ENCODE measurements at regions not wholly inside any gene's neighbourhood (a gene's known extent, or its start where the extent isn't known, plus 50 kb on each side); places are given as distances from the start of the nearest gene placed in this dataset.

DNA sequence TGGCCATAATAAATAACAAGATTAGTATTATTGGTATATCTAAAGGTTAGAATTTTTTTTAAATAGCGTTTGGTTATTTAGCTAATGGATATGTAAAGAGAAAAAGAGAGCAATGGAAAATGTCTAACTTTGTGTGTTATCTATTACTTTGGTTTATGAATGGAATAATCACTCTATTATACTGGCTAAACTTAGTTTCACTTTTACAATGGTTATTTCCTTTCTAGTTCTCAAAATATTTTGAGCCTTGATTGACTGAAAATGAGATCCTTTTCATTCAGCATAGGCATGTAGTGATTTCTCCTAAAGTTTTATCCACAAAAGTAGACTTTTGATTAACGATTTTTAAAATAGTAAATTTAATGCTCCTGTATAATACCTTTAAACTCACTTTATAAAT, 51.6 kb upstream of the MLIP start:
- no peaks in the 10 kb centered on the region for H3K9me3 Mint-ChIP-seq
- no peaks in the 10 kb centered on the region for H3K27me3 Mint-ChIP-seq
- H3K36me3 Mint-ChIP-seq, result no peaks in the 10 kb centered on the region
- DNase-seq, result no peak
- H3K4me3 Mint-ChIP-seq, result no peak overlapping the region
- no peak overlapping the region for H3K27ac Mint-ChIP-seq
- H3K4me1 Mint-ChIP-seq, result no peaks in the 10 kb centered on the region
- CTCF ChIA-PET, result no interaction called here

DNA sequence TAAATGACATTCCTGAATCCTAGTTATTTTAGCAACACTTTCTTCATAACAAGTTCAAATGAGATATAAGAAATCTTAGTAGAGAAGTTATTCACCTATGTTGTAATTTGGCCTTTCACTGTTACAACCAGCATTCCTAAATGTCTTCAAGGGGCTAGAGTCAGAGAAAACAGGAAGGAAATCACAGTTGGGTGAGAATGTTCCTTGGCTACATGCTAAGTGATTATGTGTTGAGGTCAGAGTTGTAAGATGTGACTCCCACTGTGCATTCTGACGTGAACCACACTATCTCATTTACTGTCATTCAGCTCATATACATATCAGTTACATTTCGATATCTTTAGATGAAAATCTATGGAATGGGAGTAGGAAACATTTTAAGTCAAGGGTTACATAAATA, 51.0 kb upstream of the MLIP start:
- Mint-ChIP-seq H3K9me3 (no peaks in the 10 kb centered on the region), H3K4me1 (no peaks in the 10 kb centered on the region), H3K4me3 (no peak overlapping the region), H3K27ac (no peak overlapping the region), H3K36me3 (no peaks in the 10 kb centered on the region), H3K27me3 (no peaks in the 10 kb centered on the region)
- DNase-seq, result no peak
- CTCF ChIA-PET, result no interaction called here
